Mesodermal cell (in vitro differentiated cells): ENCODE measurements at regions not wholly inside any gene's neighbourhood (a gene's known extent, or its start where the extent isn't known, plus 50 kb on each side); places are given as distances from the start of the nearest gene placed in this dataset.
"Not testable (repeated sequence)": the region's sequence is repeated elsewhere in the genome, so short reads cannot be mapped to it uniquely, and the experiment has no call there.

Experiments
- H3K27ac ChIP-seq: 2 replicates; pipeline ENCODE4 v1.7.0; 2013; ENCODE audit warnings: mild to moderate bottlenecking, low read depth, low read length, moderate library complexity; ENCODE audit not compliant: severe bottlenecking
- H3K36me3 ChIP-seq: 2 replicates; pipeline ENCODE4 v1.7.1; 2013; ENCODE audit warnings: mild to moderate bottlenecking, low read length, moderate library complexity; ENCODE audit not compliant: control insufficient read depth, insufficient read depth
- H3K4me1 ChIP-seq: one replicate; pipeline ENCODE4 v1.7.1; 2013; ENCODE audit warnings: mild to moderate bottlenecking, low read length; ENCODE audit not compliant: insufficient read depth, control insufficient read depth, poor library complexity, severe bottlenecking
- H3K4me3 ChIP-seq: 2 replicates; pipeline ENCODE4 v1.7.0; 2013; ENCODE audit warnings: low read length, control low read depth, mild to moderate bottlenecking; ENCODE audit not compliant: insufficient read depth, poor library complexity, severe bottlenecking; ENCODE audit errors: extremely low read depth
- H3K9me3 ChIP-seq: 2 replicates; pipeline ENCODE4 v1.7.1; 2013; ENCODE audit warnings: mild to moderate bottlenecking, low read length, moderate library complexity; ENCODE audit not compliant: control insufficient read depth
- WGBS, 2 experiments: methylation state at CpG; one replicate each; pipeline ENCODE4 v1.1.5; 2013; ENCODE audit warnings: missing lambda C conversion rate in 2 of 2; ENCODE audit not compliant: insufficient coverage in 2 of 2; 5-methylcytosine and 5-hydroxymethylcytosine counted together

- H3K4me3 ChIP-seq, H3K4me1 ChIP-seq, H3K9me3 ChIP-seq, H3K36me3 ChIP-seq, H3K27ac ChIP-seq: not testable (repeated sequence)
- WGBS, 2 experiments, result 80% methylated on average over 2 of the region's 3 CpGs; no CpG with 5 or more reads in 1 of the 2 experiments
Measured at GRCh38 chr20:41731198-41731597, 113.0 kb upstream of the CHD6 start.

- H3K4me1 ChIP-seq, H3K27ac ChIP-seq, H3K9me3 ChIP-seq, H3K4me3 ChIP-seq, H3K36me3 ChIP-seq: not testable (repeated sequence)
- WGBS, 2 experiments, result 95 to 100% methylated on average over 5 to 6 of the region's 6 CpGs
Measured at GRCh38 chr20:41727681-41728080, 109.5 kb upstream of the CHD6 start.

- no peak overlapping the region for H3K27ac ChIP-seq
- H3K36me3 ChIP-seq, result no peaks in the 10 kb centered on the region
- H3K4me3 ChIP-seq, result no peak overlapping the region
- H3K4me1 ChIP-seq, result no peaks in the 10 kb centered on the region
- 80% methylated on average over 2 of the region's 4 CpGs; no CpG with 5 or more reads in 1 of the 2 experiments for WGBS, 2 experiments
- H3K9me3 ChIP-seq, result no peaks in the 10 kb centered on the region
Measured at GRCh38 chr20:41726727-41727126, 108.5 kb upstream of the CHD6 start.

- no peak overlapping the region for H3K4me3 ChIP-seq
- H3K27ac ChIP-seq, result no peak overlapping the region
- H3K9me3 ChIP-seq, result no peaks in the 10 kb centered on the region
- H3K36me3 ChIP-seq, result no peaks in the 10 kb centered on the region
- H3K4me1 ChIP-seq, result no peaks in the 10 kb centered on the region
- 91 to 96% methylated on average over 4 of the region's 4 CpGs for whole genome bisulfite sequencing, 2 experiments
Measured at GRCh38 chr20:41719151-41719550, 101.0 kb upstream of the CHD6 start.

DNA sequence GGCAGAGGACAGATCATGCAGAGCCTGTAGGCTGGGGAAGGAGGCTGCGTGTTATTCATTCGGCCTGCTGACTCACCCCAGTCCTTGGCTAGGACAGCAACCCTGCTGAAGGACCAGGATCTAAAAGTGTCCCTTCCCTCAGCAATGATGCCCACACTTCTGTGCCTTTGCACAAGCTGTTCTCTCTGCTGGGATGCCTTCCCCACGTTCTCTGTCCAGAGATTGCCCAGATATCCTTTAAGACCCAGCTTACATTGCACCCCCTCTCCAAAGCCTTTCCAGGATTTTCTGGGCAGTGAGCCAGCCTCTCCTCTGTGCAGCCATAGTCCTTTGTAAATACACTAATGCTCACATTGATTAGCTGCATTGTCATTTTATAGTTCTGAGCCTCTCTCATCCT, 99.3 kb upstream of the CHD6 start:
- Histone ChIP-seq H3K27ac (no peak overlapping the region), H3K4me3 (no peak overlapping the region), H3K4me1 (no peaks in the 10 kb centered on the region), H3K36me3 (no peaks in the 10 kb centered on the region), H3K9me3 (no peaks in the 10 kb centered on the region)
- 33 to 100% methylated on average over 1 of the region's 3 CpGs for WGBS, 2 experiments

DNA sequence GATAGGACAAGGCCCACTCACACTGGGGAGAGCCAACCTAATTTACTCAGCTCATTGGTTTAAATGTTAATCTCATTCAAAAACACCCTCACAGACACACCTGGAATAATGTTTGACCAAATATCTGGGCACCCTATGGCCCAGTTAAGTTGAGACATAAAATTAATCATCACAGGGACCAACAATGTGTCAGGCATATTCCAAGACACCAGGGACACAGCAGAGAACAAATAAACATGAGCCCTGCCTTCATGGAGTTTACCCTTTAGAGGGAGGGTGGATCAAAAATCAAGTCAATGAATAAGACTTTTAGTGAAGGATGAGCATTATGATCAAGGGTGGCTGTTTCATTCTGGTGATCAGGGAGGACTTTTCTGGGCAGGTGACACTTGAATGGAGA, 98.7 kb upstream of the CHD6 start:
- no peaks in the 10 kb centered on the region for H3K36me3 ChIP-seq
- no peak overlapping the region for H3K27ac ChIP-seq
- no peak overlapping the region for H3K4me3 ChIP-seq
- H3K4me1 ChIP-seq, result no peaks in the 10 kb centered on the region
- H3K9me3 ChIP-seq, result no peaks in the 10 kb centered on the region

DNA sequence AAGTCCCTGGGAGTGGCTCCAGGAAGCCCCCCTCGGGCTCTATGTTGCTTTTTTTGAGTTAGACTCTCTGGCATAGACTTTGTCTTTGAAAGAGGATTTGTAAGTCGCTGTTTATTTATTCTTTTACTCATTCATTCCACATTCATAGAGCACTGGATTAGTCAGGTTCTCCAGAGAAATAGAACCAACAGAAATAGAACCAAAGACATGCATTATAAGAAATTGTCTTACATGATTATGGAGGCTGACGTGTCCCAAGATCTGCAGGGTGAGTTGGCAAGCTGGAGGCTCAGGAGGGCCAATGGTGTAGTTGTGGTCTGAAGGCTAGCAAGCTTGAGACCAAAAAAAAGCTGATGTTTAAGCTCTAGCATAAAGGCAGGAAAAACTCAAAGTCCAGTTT, 98.3 kb upstream of the CHD6 start:
- H3K4me1 ChIP-seq, result no peaks in the 10 kb centered on the region
- 75 to 100% methylated on average over 1 of the region's 3 CpGs for WGBS, 2 experiments
- H3K4me3 ChIP-seq, result no peak overlapping the region
- no peaks in the 10 kb centered on the region for H3K36me3 ChIP-seq
- no peaks in the 10 kb centered on the region for H3K9me3 ChIP-seq
- H3K27ac ChIP-seq, result no peak overlapping the region

DNA sequence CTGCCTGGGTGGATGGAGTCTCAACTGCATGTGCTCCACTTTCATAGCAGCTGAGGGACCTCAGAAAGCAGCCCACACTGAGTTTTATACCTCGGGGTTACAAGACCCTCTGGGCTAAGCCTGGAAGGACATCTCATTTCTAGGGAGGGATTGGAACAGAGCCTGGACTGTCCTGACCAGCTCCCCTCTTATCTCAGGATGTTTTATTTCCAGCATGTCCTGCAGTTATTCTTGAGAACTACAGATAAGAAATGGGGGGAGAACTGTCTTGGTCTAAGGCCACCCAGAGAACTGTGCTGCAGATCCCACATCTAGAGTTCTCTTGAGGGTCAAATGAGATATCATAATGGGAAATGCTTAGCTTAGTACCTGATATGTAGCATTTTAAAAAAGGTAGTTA, 97.3 kb upstream of the CHD6 start:
- Histone ChIP-seq H3K4me3 (no peak overlapping the region), H3K36me3 (no peaks in the 10 kb centered on the region), H3K27ac (no peak overlapping the region), H3K4me1 (no peaks in the 10 kb centered on the region), H3K9me3 (no peaks in the 10 kb centered on the region)
- WGBS, 2 experiments, result 56 to 100% methylated on average over 1 of the region's 1 CpG

GRCh38 chr20:41714030-41714429, 95.9 kb upstream of the CHD6 start:
- H3K4me3 ChIP-seq, result no peak overlapping the region
- no peak overlapping the region for H3K27ac ChIP-seq
- no peaks in the 10 kb centered on the region for H3K4me1 ChIP-seq
- WGBS, 2 experiments, result 60 to 80% methylated on average over 1 of the region's 1 CpG
- no peaks in the 10 kb centered on the region for H3K36me3 ChIP-seq
- no peaks in the 10 kb centered on the region for H3K9me3 ChIP-seq

- Histone ChIP-seq H3K4me1 (no peaks in the 10 kb centered on the region), H3K4me3 (no peak overlapping the region), H3K9me3 (no peaks in the 10 kb centered on the region), H3K27ac (no peak overlapping the region), H3K36me3 (no peaks in the 10 kb centered on the region)
- 96 to 100% methylated on average over 3 to 4 of the region's 6 CpGs for WGBS, 2 experiments
Measured at GRCh38 chr20:41704896-41705295, 86.7 kb upstream of the CHD6 start.

- 100% methylated on average over 1 of the region's 2 CpGs; no CpG with 5 or more reads in 1 of the 2 experiments for WGBS, 2 experiments
- H3K4me1 ChIP-seq, result no peaks in the 10 kb centered on the region
- no peak overlapping the region for H3K27ac ChIP-seq
- no peaks in the 10 kb centered on the region for H3K9me3 ChIP-seq
- H3K36me3 ChIP-seq, result no peaks in the 10 kb centered on the region
- no peak overlapping the region for H3K4me3 ChIP-seq
Measured at GRCh38 chr20:41702647-41703046, 84.5 kb upstream of the CHD6 start.
